T-helper 1 cell (primary cell): ENCODE measurements at regions not wholly inside any gene's neighbourhood (a gene's known extent, or its start where the extent isn't known, plus 50 kb on each side); places are given as distances from the start of the nearest gene placed in this dataset.

Source experiments
- DNase-seq, 5 donors: peaks; one replicate each; pipeline ENCODE4 v3.0.0-alpha.2; 2012 to 2020

DNA sequence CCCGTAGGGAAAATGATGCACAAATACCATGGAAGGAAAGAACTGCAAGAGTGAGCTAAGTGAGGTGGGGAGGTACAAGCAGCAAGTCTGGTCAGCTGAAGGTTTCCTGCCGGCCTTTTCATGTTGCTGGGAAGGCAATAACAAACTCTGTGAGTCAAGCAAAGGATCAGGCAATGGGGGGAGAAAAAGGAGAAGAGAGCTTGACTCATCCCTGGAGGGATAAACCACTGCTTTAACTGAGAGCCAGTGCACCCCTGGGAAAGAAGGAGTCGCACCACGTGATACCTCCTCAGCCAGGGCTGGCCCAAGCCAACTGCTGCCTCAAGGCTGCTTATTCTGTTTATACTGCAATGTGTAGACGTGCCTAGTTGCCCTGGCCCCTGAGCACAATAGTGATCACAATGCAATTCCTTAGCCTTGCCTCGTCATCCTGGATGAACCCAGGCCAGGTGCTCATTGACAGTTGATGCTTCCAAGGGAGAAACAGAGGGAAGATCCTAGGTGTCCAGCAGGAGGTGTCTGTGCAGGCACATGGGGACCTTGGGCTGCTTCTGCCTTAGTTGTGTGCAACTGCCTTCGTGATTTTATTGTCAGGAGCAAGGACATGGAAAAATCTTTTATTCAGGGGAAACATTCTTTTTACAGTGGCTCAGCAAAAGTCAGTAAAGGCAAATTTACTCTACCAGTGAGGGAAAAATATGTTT, 203.0 kb upstream of the TUT7 start:
- no peak for DNase-seq

- no peak for DNase-seq
Observed at GRCh38 chr9:86555661-86556060, 201.5 kb upstream of the TUT7 start.

- no peak for DNase-seq
Observed at GRCh38 chr9:86550401-86550800, 196.2 kb upstream of the TUT7 start.

- DNase-seq = no peak
Observed at GRCh38 chr9:86549920-86550319, 195.7 kb upstream of the TUT7 start.

GRCh38 chr9:86549401-86549811, 195.2 kb upstream of the TUT7 start:
- no peak for DNase-seq

DNA sequence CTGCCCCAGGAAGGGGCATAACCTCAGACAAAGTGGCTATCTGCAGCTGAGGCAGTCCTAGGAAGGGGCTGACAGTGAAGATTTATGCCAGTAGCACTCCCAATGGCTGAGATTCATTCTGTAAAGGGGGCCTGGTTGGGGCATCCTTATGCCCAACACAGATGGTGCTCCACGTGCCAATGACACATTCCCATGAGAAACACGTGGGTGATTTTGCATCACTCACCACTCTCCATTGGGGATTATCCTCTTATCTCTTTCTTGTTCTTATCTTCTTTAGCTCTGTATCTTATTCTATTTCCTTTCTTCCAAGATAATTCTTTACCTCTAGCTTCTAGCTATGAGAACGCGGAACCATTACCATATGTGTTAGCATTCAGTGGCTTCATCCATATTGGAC, 194.0 kb upstream of the TUT7 start:
- DNase-seq = no peak

DNA sequence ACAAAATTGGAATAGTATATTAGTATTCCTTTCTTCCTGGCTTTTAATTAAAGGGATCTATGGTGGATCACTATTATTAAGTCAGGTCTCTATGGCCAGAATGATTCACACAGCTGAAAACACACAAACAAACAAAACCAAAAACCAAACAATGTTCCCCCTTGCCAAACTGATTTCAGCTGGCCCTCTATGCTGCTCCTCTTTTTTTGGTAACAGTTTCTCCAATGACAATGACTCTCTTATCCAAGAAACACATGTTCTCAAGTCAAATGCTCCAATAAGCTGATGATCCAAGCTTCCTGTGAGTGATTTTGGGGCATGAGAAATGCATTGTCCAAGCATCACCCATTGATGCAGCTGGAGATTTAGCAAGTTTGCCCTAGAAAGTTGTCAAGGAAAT, 193.4 kb upstream of the TUT7 start:
- no peak for DNase-seq

- DNase-seq = no peak
Observed at GRCh38 chr9:86546712-86547111, 192.5 kb upstream of the TUT7 start.

- no peak for DNase-seq
Observed at GRCh38 chr9:86545090-86545489, 190.9 kb upstream of the TUT7 start.

DNA sequence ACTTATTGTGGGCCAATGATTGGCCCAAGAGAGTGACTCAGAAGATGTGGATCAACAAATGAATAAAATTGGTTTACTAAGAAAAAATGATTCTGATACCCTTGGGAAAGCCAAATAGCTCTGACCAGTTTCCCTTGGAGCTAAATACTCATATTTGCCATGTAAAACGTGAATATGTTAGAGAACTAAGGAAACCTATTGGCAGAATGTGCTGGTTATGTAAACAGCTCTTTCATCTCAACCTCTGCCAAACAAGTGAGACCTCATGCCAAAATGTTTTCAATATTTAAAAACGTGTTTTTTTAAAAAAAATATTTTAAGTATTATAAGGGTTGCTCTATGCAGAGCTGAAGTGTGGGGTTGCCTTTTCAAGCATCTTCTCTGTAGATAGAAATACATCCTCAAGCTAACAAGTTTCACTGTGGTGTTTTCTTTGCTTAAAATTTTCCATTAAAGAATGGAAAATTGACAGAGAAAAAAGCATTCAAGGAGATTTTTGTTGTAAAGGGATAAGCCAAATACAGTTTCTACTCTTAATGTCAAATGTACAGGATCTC, 186.9 kb upstream of the TUT7 start:
- no peak for DNase-seq

DNA sequence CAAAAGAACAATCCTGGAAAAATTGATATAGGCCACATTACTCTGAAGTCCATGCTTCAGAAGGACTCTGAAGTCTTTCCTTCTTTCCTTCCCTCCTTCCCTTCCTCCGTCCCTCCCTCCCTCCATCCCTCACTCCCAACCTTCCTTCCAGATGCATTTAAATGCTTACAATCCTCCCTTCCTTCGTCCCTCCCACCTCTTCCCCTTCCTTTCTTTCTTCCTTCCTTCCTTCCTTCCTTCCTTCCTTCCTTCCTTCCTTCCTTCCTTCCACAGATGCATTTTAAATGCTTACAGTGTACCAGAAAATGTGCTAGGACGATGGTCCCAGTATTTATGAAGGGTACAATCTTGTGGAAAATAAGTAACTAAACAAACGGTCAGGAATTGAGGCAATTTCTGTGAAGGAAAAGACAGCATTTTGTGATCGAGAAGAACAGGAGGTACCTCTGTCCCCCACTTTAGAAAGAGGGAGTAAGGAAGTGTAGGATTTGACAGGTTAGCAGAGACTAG, 181.3 kb upstream of the TUT7 start:
- DNase-seq = no peak

- no peak for DNase-seq
Observed at GRCh38 chr9:86534572-86535258, 180.5 kb upstream of the TUT7 start.

- DNase-seq = no peak
Observed at GRCh38 chr9:86531971-86532640, 177.9 kb upstream of the TUT7 start.

GRCh38 chr9:86531273-86531970, 177.2 kb upstream of the TUT7 start:
- no peak for DNase-seq

DNA sequence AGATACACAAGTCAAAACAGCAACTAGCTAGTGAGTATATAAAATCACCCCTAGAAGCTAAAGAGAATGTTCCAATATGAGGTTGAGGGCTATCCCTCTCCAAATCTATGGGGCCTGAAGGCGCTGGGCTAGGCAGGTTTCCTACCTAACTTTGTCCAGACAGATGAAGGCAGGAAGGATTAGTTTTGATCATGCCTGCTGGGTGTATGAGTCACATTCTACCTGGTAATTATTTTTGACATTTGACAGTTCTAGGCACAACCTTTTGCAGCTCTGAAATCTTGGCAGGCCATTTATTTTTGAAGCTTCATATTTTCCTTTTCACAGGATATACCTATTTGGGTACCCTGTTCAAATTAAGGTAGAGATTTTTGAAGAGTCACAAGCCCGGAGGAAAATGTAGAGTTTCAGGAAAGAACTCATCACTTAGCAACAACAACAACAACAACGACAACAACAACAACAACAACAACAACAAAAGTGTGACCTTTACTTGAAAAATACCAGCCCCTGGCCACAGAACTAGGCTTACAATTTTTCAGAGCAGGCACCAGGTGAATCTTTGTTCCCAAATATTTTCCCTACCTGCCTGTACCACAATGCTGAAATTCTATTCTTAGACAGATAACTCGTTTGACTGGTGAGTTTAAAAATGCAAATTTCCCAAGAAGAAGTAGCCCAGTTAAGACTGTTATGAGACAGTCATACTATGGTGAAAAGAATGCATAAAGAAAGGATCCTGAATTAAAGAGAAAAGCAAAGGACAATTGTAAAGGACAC, 175.5 kb upstream of the TUT7 start:
- no peak for DNase-seq

DNA sequence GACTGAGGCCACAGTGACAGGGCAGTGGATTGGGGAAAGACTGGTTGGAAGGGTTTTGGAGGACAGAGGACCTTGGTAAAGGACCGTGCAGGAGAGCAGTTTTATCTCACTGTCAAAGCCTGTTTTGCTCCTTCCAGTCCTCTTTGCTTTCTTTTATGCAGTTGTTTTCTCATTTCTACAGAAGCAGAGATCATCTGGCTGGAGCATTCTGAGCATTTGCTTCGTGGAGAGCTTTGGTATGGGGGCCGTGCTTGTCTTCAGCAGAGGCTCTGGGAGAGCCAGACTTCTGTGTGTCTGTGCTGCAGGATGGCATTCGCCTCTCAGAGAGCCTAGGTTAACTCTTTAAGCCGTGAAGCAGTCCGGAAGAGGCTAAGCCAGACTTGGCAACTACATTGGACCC, 171.8 kb upstream of the TUT7 start:
- DNase-seq = no peak

- no peak for DNase-seq
Observed at GRCh38 chr9:86525182-86525581, 171.0 kb upstream of the TUT7 start.

GRCh38 chr9:86521977-86522376, 167.8 kb upstream of the TUT7 start:
- no peak for DNase-seq

GRCh38 chr9:86521322-86521721, 167.1 kb upstream of the TUT7 start:
- no peak for DNase-seq

- DNase-seq = no peak
Observed at GRCh38 chr9:86519066-86519615, 164.9 kb upstream of the TUT7 start.

GRCh38 chr9:86517475-86517874, 163.3 kb upstream of the TUT7 start:
- no peak for DNase-seq

GRCh38 chr9:86516564-86516963, 162.4 kb upstream of the TUT7 start:
- DNase-seq = no peak
